DND-41 (cell line): ENCODE measurements at regions not wholly inside any gene's neighbourhood (a gene's known extent, or its start where the extent isn't known, plus 50 kb on each side); places are given as distances from the start of the nearest gene placed in this dataset.

Experiments used
- CTCF ChIP-seq: IDR thresholded peaks from 2 replicates; pipeline ENCODE4 v1.5.1; 2012; ENCODE audit warnings: borderline replicate concordance, low read length, moderate library complexity, mild to moderate bottlenecking; ENCODE audit not compliant: poor library complexity, severe bottlenecking; ENCODE audit errors: extremely low read depth
- EZH2 ChIP-seq: IDR thresholded peaks from 3 replicates; pipeline ENCODE4 v1.6.1; 2012; ENCODE audit warnings: borderline replicate concordance, low read depth, mild to moderate bottlenecking, moderate library complexity, low read length, inconsistent platforms; ENCODE audit not compliant: severe bottlenecking

DNA sequence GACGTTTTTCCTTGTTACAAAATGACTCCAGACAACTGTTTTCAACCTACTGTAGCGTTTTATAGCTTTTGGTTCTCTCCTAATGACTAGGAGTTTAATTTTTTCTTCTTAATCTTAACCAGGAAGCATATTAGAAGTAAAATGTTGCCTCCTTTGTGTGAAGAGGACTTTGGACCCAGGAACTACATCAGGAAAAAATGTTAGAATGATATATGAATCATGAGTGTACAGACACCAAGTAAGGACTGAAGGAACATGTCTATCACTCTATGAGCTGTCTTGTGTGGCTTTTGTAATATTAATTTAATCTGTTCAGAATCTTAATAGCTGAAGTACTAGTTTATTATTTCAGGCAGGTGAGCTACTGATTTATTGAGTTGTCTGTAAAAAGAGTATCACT, 71.0 kb upstream of the MARCKS start:
- TF ChIP-seq EZH2 (no peak), CTCF (no peak)
